GM12878 (cell line): ENCODE measurements at regions not wholly inside any gene's neighbourhood (a gene's known extent, or its start where the extent isn't known, plus 50 kb on each side); places are given as distances from the start of the nearest gene placed in this dataset.

Experiments used
- ATAC-seq: fragments of 200-7000 bp; cut with Tn5 transposase; 3 replicates; pipeline ENCODE4 v1.9.1; 2020; ENCODE audit warnings: mild to moderate bottlenecking, moderate library complexity
- BruUV-seq: library from RNA; stranded (reverse); fragments of 400-500 nt; replicated peaks from 2 replicates; lab custom pipeline; 2021; lab: Mats Ljungman, UMichigan
- CTCF ChIA-PET: fragments of 300-600 bp; sonication (Branson Sonifier 250); formaldehyde crosslinking; extraction: SDS; loops from one replicate; lab custom pipeline; 2021; ENCODE audit warnings: inconsistent platforms; lab: Yijun Ruan, JAX
- POLR2A ChIA-PET: fragments of 350-600 bp; formaldehyde crosslinking; extraction: SDS; loops from one replicate; lab custom pipeline; 2021; ENCODE audit warnings: inconsistent platforms; lab: Charles Lee
- RAD21 ChIA-PET: fragments of 300-600 bp; sonication (Branson Sonifier 250); formaldehyde crosslinking; loops from one replicate; lab custom pipeline; 2023; ENCODE audit warnings: antibody characterized with exemption; ENCODE audit not compliant: unreplicated experiment; lab: Charles Lee
- SMC1A ChIA-PET: fragments of 300-600 bp; sonication (Branson Sonifier 250); formaldehyde crosslinking; loops from one replicate; lab custom pipeline; 2023; ENCODE audit not compliant: unreplicated experiment, uncharacterized antibody; lab: Charles Lee
- DNase-seq: peaks from one replicate; pipeline ENCODE4 v3.0.0-alpha.2; 2011; ENCODE audit warnings: low read depth, low spot score
- FAIRE-seq: peaks from 3 replicates; lab custom pipeline; 2011; peaks lifted over from hg19 to GRCh38; lab: Jason Lieb, UNC
- H2AFZ ChIP-seq: 2 replicates; pipeline ENCODE4 v1.6.0; 2011; ENCODE audit warnings: low read depth, low read length, control low read depth; ENCODE audit not compliant: control insufficient read depth
- H3K27ac ChIP-seq: 2 replicates; pipeline ENCODE4 v1.5.1; 2011; ENCODE audit warnings: control low read depth; ENCODE audit not compliant: control insufficient read depth, insufficient read depth
- H3K27me3 ChIP-seq, 2 experiments: replicated peaks in 1 of 2; 2 replicates each; pipeline versions ENCODE4 v1.6.0 to v1.6.1; 2011; ENCODE audit warnings: low read length in 1 of 2; ENCODE audit not compliant: control insufficient read depth in 2 of 2, insufficient read depth in 2 of 2
- H3K36me3 ChIP-seq, 2 experiments: 2 replicates each; pipeline ENCODE4 v1.5.1; 2011; ENCODE audit warnings: low read length in 1 of 2; ENCODE audit not compliant: control insufficient read depth in 2 of 2, insufficient read depth in 2 of 2
- H3K4me1 ChIP-seq: 2 replicates; pipeline ENCODE4 v1.6.1; 2011; ENCODE audit warnings: mild to moderate bottlenecking, low read length, moderate library complexity, mixed read lengths; ENCODE audit not compliant: control insufficient read depth, insufficient read depth
- H3K4me2 ChIP-seq: 2 replicates; pipeline ENCODE4 v1.6.0; 2011; ENCODE audit warnings: control low read depth; ENCODE audit not compliant: control insufficient read depth, insufficient read depth
- H3K4me3 ChIP-seq: fragments of 200-600 bp; sonication (generic); 2 replicates; pipeline ENCODE4 v1.5.1; 2016
- H3K79me2 ChIP-seq: 2 replicates; pipeline ENCODE4 v1.6.0; 2011; ENCODE audit warnings: low read length; ENCODE audit not compliant: control insufficient read depth, insufficient read depth
- H3K9ac ChIP-seq: 2 replicates; pipeline ENCODE4 v1.8.0; 2011; ENCODE audit warnings: low read length, control low read depth, mixed read lengths; ENCODE audit not compliant: control insufficient read depth, insufficient read depth
- H3K9me3 ChIP-seq: replicated peaks from 3 replicates; pipeline ENCODE4 v1.5.1; 2011; ENCODE audit warnings: mild to moderate bottlenecking, low read length; ENCODE audit not compliant: control insufficient read depth, insufficient read depth
- H4K20me1 ChIP-seq: 2 replicates; pipeline ENCODE4 v1.6.0; 2011; ENCODE audit not compliant: control insufficient read depth, insufficient read depth
- BCLAF1 ChIP-seq: fragments of 450-650 bp; IDR thresholded peaks from 2 replicates; pipeline ENCODE4 v1.6.1; 2017; ENCODE audit warnings: antibody characterized with exemption, mild to moderate bottlenecking, moderate library complexity
- CHD2 ChIP-seq: IDR thresholded peaks from 2 replicates; pipeline ENCODE4 v1.6.1; 2011; ENCODE audit warnings: low read depth, low read length, improper control_type of control experiment, borderline replicate concordance
- CHD4 ChIP-seq: fragments of 200-600 bp; sonication (generic); IDR thresholded peaks from 2 replicates; pipeline ENCODE4 v1.6.1; 2016; ENCODE audit warnings: mild to moderate bottlenecking
- E2F8 ChIP-seq: fragments of 450-650 bp; IDR thresholded peaks from 2 replicates; pipeline ENCODE4 v1.6.1; 2018; ENCODE audit warnings: mild to moderate bottlenecking, low read depth, moderate library complexity; ENCODE audit not compliant: partially characterized antibody
- EED ChIP-seq: sonication (generic); IDR thresholded peaks from 2 replicates; pipeline ENCODE4 v1.6.1; 2016; ENCODE audit warnings: antibody characterized with exemption, low read depth
- FOXM1 ChIP-seq: IDR thresholded peaks from 2 replicates; pipeline ENCODE4 v1.6.1; 2012; ENCODE audit warnings: low read depth, mild to moderate bottlenecking, inconsistent platforms, low read length, moderate library complexity
- MTA3 ChIP-seq: IDR thresholded peaks from 2 replicates; pipeline ENCODE4 v1.6.1; 2012; ENCODE audit warnings: low read length, inconsistent platforms, borderline replicate concordance
- MYB ChIP-seq: fragments of 150-350 bp; IDR thresholded peaks from 2 replicates; pipeline ENCODE4 v1.6.1; 2014; ENCODE audit warnings: mild to moderate bottlenecking, low read depth, low read length, borderline replicate concordance
- SIN3A ChIP-seq: IDR thresholded peaks from 2 replicates; pipeline ENCODE4 v1.6.1; 2012; ENCODE audit warnings: low read depth, low read length, improper control_type of control experiment
- STAT3 ChIP-seq: IDR thresholded peaks from 2 replicates; pipeline ENCODE4 v1.6.1; 2011; ENCODE audit warnings: low read depth, low read length, improper control_type of control experiment
- TARDBP ChIP-seq: IDR thresholded peaks from 2 replicates; pipeline ENCODE4 v1.6.1; 2016; ENCODE audit warnings: borderline replicate concordance
- ZNF274 ChIP-seq: IDR thresholded peaks from one replicate; pipeline ENCODE4 v1.8.0; 2011; ENCODE audit not compliant: insufficient read length, insufficient read depth
- WGBS: methylation state at CpG from one replicate; pipeline ENCODE4 v1.1.6; 2016; ENCODE audit warnings: low lambda C conversion rate; ENCODE audit not compliant: insufficient replicate concordance, insufficient coverage; ENCODE audit errors: missing lambda C conversion rate; 5-methylcytosine and 5-hydroxymethylcytosine counted together
- in situ Hi-C: fragments of 300-500 bp; cut with MboI; formaldehyde crosslinking; loops from 9 replicates; pipeline ENCODE4 v1.14.3; 2018; ENCODE audit warnings: mixed read lengths
- intact Hi-C: fragments of 100-400 bp; cut with micrococcal nuclease; formaldehyde crosslinking; loops from one replicate; pipeline ENCODE4 v1.14.2; 2022; ENCODE audit not compliant: unreplicated experiment
- TF ChIP-seq, protein P1 (sequence below): IDR thresholded peaks from 2 replicates; pipeline ENCODE4 v1.6.1; 2011; ENCODE audit warnings: low read depth, mild to moderate bottlenecking, low read length, moderate library complexity, borderline replicate concordance; ENCODE audit errors: extremely low read depth

DNA sequence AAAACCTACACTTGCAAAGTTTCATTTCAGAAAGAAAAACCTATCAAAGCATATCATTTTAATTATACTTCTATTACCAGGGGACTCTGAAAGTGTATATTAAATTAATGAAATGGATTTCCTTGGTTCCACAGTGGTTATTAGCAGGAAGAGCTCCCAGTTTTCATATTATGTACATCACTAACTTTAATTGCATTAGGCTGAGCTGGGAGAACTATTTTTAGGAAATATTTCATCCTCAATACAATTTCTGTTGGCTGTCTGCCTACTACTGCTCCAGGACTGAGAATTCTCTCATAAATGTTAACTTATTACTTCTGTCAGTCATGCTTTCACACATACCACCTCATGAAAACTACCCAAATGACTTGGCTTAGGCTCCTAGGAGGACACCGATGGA lies 301.4 kb downstream of the CMPK2 start:
- ChIA-PET RAD21 (no interaction called here), POLR2A (no interaction called here), SMC1A (no interaction called here), CTCF (no interaction called here)
- 50% methylated on average over 1 of the region's 1 CpG for whole genome bisulfite sequencing
- no peak overlapping the region for H3K9ac ChIP-seq
- no TSS peak for BruUV-seq
- H3K27me3 ChIP-seq, result no peaks in the 10 kb centered on the region
- FAIRE-seq, result no peak
- no peak overlapping the region for H3K27ac ChIP-seq
- no peak overlapping the region for H3K4me3 ChIP-seq
- ATAC-seq, result no peak
- no peaks in the 10 kb centered on the region for H3K9me3 ChIP-seq
- no peak overlapping the region for H3K4me2 ChIP-seq
- no peaks in the 10 kb centered on the region for H3K36me3 ChIP-seq
- TF ChIP-seq EED (no peak), SIN3A (no peak), STAT3 (no peak), TARDBP (no peak), E2F8 (no peak), CHD4 (no peak), BCLAF1 (no peak), FOXM1 (no peak), CHD2 (no peak), MYB (no peak), ZNF274 (no peak), MTA3 (no peak)
- TF ChIP-seq, protein P1, sequence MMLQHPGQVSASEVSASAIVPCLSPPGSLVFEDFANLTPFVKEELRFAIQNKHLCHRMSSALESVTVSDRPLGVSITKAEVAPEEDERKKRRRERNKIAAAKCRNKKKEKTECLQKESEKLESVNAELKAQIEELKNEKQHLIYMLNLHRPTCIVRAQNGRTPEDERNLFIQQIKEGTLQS, result no peak
- no peaks in the 10 kb centered on the region for H4K20me1 ChIP-seq
- in situ Hi-C loops (no loop called here), intact Hi-C loops (no loop called here)
- H3K79me2 ChIP-seq, result no peaks in the 10 kb centered on the region
- H2AFZ ChIP-seq, result no peak overlapping the region
- no peaks in the 10 kb centered on the region for H3K4me1 ChIP-seq
- DNase-seq, result no peak
